DOHH2 (cell line): ENCODE measurements at regions not wholly inside any gene's neighbourhood (a gene's known extent, or its start where the extent isn't known, plus 50 kb on each side); places are given as distances from the start of the nearest gene placed in this dataset.

ENCODE experiments used
- EZH2phosphoT487 ChIP-seq: fragments of 200-600 bp; sonication (generic); IDR thresholded peaks from 2 replicates; pipeline ENCODE4 v1.6.1; 2017; ENCODE audit warnings: borderline replicate concordance, mild to moderate bottlenecking, antibody characterized with exemption, low read length, moderate library complexity, mixed read lengths
- TF ChIP-seq, protein P1 (sequence below): fragments of 200-600 bp; sonication (generic); IDR thresholded peaks from one replicate; pipeline ENCODE4 v1.5.1; 2014; ENCODE audit warnings: antibody characterized with exemption, mild to moderate bottlenecking, low read depth, low read length; ENCODE audit not compliant: poor library complexity, severe bottlenecking

- TF ChIP-seq, protein P1, sequence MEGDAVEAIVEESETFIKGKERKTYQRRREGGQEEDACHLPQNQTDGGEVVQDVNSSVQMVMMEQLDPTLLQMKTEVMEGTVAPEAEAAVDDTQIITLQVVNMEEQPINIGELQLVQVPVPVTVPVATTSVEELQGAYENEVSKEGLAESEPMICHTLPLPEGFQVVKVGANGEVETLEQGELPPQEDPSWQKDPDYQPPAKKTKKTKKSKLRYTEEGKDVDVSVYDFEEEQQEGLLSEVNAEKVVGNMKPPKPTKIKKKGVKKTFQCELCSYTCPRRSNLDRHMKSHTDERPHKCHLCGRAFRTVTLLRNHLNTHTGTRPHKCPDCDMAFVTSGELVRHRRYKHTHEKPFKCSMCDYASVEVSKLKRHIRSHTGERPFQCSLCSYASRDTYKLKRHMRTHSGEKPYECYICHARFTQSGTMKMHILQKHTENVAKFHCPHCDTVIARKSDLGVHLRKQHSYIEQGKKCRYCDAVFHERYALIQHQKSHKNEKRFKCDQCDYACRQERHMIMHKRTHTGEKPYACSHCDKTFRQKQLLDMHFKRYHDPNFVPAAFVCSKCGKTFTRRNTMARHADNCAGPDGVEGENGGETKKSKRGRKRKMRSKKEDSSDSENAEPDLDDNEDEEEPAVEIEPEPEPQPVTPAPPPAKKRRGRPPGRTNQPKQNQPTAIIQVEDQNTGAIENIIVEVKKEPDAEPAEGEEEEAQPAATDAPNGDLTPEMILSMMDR, result no peak
- no peak for TF ChIP-seq EZH2phosphoT487
Measured at GRCh38 chr4:20370274-20370673, 118.6 kb downstream of the SLIT2 start.
